NCI-H446 treated with DMSO at 0.1 percent for 48 hours (cell line): ENCODE measurements at regions not wholly inside any gene's neighbourhood (a gene's known extent, or its start where the extent isn't known, plus 50 kb on each side); places are given as distances from the start of the nearest gene placed in this dataset.
"Not testable (repeated sequence)": the region's sequence is repeated elsewhere in the genome, so short reads cannot be mapped to it uniquely, and the experiment has no call there.

Source experiments
- DNase-seq: peaks from one replicate; lab custom pipeline; 2025; lab: John Stamatoyannopoulos, UW

DNA sequence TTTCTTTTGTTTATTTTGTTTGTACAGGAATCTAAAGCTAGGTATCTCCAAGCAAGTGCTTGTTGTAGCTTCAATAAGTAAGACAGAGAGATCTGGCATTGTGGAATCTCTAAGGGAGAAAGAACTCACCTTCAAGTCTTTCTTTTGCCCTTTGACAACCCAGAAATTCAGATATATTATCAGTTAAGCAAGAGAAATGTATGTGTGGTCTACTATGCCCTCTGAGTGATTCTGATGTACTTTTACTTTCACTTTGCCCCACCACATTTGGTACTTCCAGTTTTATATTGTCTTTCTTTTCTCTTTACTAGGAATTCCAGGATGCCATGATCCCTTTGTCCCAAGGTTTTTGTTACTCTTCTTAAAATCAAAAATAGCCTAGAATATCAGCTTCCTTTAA is 259.6 kb upstream of the PIK3C3 start:
- no peak for DNase-seq

DNA sequence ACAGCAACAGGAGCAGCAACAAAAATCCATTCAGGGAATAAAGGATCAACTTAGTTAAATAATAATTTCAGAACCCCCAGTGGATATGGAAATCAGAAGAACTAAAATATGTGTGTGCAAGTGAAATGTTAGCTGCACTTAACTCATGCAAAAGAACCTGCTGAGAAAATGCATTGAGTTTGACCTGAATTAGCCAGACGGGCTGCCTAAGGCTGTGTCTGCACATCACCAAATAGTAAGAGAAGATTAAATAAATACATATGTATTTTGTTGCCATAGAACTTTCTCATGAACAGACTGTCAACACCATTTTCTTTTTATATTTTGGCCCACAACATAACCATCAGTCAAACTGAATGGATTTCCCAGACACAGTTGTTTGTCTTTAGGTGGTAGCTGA is 262.0 kb upstream of the PIK3C3 start:
- no peak for DNase-seq

DNA sequence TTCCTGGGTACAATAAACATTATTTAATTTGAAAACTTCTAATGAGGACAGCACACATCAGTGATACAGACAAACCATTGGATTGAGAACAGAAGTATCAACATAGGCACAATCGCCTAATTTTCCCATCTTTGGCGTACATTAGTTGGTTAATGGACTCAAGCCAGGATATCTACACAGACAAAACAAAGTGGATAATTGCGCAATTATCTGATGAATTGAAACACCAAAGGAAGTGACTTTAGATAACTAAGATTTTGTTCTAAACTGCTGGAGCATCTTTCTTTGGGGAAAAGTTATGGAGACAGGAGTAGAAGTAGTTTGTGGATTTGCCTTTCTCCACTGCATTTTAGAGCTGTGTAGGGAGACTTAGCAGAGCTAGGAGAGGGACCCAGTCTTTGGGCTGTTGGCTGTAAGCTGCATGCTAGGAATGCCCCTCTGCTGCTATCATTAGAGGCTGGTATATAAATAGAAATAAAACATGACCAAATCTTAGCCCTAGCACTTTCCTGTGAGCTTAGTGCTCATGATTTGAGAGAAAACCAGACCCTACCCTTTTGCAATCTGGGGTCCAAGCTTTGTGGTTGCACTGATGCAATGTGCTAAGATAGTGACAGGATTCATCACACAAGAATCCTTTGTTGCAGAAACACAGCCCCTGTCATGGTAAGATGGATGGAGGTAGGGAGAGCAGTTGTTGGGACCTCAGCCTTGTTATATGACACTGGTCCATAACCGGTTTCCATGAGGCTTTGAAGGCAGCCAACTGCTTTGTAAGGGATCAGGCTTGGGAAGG is 264.5 kb upstream of the PIK3C3 start:
- no peak for DNase-seq

DNA sequence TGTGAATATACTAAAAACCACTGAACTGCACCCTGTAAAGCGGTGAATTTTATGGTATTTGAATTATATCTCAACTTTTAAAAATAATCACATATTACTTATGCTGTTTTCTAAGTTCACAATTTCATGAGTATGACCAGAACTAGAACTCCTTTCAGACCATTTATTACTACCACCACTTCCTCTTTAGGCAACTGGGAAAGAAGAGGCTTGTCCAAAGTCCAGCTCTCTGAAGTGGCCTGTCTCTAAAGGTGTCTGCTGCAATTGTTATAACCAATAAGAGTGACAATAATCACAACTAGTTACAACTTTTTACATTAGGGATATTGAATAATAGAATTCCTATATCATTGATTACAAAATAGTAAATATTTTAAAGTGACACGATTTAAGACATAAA is 267.9 kb upstream of the PIK3C3 start:
- DNase-seq = no peak

DNA sequence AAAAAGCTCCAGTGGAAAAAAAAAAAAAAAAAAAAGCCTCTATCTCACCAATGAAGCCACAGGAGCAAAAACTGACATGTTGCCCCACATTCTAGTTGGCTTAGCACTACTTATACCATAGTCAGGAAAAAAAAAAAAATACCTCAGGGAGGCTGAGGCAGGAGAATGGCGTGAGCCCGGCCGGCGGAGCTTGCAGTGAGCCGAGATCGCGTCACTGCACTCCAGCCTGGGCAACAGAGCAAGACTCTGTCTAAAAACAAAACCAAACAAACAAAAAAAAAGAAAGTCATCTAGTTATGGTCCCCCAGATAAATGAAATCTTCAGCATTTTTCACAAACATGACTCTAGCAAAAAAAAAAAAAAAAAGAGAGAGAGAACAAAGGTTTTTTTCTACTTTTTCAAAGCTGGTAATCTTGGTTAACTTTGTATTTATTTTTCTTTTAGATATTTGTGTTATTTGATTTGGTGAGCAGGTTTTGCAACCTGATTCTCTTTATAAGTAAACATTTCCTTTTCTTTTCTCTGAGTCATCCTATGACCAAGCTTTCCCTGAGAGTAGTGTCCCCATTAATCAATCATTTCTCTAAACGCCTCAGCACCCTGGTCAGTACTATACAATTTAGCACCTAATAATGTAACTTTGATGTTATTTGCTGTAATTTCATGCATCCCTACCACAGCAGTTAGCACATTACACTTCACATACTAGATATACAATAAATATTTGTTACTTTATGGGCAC is 273.7 kb upstream of the PIK3C3 start:
- no peak for DNase-seq

DNA sequence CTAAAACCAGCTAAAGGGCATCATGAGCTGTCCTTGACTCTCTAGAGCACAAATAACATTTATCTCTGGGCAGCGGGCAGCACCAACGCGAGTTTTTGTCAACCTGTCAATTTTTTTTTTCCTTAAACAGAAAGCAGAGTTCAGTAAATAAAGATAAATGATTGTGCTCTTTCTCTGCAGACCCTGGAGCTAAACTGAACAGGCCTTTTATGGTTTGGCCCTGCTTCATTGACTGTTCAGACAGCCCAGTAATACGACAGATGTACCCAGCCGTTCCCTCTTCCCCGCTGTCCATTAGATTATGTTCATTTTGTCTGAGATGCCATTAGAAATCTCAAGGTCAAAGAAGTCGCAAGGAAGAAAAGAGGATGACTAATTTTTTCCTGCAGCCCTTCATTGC is 280.5 kb upstream of the PIK3C3 start:
- DNase-seq = no peak

DNA sequence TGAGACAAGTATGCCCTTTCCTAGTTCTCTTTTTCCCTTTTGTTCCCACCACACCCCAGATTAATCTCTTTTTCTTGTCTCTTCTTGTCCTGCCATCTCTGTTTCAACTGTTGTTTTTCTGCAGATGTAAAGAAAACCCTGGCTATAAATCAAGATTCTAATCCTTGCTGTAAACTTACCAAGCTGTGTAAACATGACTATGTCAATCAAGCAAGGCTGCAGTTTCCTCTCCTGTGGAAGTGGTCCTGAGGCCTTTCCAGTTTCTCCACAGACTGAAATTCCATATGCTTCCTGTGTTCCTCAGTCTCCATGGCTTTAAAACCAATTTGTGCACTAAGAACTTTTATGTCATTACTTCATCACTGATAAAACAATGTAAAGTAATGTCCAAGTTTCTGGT is 288.8 kb upstream of the PIK3C3 start:
- no peak for DNase-seq

DNA sequence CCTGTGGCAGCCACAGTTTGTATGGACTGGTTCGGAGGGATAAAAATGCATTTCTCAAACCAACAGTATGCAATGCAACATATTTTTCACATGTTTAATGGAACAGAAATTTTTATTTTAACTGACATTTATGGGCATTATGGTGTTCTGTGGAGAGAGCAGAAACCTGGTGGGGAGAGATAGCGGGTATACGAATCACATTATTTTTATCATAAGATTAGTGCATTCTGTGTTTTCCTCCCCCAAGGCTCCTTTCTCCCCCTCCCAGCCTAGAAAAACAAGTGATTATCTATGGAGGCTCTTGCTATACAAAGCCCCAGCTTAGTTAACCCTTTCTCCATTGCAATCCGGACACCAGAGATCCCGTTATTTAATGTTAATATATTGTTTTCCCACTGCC is 289.8 kb upstream of the PIK3C3 start:
- no peak for DNase-seq

DNA sequence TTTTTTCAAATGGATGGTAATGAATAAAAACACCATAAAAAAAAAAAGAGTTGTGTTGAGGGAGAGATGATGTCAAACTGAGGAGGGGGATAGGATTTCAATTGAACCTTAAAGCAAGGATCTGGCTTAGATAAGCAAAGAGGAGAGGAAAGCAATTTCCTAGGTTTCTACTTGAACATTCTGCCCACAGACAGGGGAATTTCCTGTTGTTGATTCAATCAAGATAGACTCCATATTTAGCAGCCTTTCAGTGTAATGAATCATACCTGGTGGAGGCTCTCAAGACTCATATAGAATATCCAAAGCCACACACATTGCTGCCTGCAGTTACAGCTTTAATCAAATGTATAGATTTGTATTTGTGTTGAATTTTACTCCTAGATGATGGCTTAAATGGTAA is 294.4 kb upstream of the PIK3C3 start:
- DNase-seq = no peak

DNA sequence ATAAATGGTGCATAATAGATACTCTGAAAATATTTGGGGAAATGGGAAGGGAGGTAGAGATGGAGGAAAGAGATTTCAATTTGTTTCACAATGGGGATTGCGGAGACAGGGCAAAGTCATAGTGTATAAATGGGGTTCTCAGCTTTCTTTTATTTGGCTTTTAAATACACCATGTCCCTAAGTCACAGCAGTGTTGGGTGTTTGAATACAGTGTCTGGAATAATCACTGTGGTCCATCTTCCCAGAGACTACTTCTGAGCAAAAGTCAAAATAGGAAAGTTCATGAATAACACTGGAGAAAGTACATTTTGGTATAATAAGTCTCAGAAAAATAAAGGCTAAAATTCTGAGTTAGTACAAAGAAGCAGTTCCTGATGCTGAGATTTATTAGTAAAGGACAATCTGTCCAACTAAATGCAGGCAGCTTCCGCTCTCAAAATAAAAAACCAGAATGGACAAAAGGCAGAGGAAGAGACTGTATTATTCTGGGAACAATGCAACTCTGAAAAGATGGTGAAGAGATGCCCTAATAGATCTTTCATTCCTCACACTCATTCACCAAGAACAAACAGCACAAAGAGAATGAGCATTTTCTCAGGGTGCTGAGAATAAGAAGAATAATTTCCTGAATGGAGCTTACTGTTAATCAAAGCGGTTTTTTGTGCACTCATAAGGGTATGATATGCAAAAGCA is 295.4 kb upstream of the PIK3C3 start:
- DNase-seq = no peak

DNA sequence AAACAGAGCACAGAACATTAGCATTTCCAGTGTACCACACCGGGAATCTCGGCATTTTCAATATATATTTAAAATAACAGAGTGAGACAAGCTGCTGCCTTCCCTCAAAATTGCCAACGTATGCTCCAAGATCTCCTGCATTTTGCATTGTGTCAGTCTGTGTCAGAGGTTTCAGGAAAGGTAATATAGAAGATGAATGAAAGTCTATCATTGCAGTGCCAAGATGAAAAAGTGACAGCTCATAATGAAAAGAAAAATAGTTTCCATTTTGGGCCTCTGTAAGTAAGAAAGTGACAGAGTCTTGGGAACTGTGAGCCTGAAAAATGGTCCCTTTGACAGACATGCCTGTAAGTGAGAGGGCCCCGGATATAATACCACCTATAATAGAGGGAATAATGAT is 297.8 kb upstream of the PIK3C3 start:
- DNase-seq = no peak

DNA sequence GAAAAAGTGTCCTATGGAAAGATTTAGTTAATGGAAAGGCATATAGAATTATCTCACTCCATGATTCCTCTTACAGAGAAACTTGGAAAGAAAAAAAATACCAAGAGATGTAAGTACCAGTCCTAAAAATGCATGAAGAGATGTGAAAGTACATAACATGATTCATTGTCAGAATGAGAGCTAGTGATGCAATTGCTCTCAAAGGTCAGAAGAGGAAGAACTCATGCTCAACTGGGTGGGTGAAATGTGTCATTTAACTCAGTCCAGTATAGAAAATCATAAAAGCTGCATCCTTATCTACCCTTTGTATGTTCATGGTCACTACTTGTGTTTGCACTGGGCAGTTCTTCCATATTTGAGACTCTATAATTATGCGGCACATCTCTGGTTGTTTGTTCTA is 300.0 kb upstream of the PIK3C3 start:
- DNase-seq = no peak

DNA sequence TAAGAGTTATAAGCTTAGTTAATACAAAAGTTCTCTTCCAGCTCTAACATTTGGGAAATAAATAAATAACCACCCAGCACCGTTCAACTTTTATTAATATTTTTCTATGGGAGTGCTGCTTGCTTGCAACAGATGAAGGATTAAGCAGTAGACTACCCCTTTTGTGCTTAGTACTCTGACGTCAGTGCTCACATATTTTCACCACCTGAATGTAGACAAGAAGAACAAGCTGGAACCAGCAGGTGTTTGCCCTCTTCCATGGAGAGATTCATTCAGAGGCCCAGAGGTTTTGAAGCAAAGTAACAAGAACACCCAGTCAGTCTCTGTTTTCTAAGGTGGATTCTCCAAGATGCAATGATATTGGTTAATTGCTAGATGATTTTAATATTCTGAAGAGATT is 307.1 kb upstream of the PIK3C3 start:
- no peak for DNase-seq

DNA sequence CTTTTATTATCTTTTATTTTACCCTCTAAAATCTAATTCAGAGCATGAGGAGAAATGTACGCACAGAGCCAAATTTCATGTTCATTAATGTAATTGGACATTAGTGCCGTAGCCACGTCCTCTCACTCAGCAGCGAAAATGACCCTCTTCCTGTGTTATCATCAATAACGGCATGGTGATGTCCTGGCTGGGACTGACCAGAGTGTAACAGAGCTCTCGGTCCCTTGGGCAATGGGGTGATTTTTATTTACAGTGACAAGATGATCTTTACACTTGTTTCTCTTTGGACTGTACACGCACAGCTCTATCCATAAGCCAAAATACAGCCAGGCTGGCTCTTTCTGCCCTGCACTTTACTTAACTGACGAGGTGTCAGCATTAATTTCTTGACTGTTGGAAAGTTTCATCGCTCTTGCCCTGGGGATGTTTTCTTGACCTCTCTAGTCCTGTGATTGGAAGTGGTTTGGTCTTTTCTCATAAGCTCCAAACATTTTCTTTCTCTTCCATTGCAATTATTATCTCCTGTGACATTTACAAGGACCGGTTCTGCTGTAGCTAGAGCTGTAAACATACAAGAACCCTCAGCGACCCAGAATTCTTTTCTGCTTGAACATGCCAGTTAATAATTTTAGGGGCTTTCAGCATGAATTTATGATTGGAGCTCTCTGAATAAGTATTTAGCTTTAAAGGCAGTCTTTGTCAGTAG is 308.0 kb upstream of the PIK3C3 start:
- no peak for DNase-seq

DNA sequence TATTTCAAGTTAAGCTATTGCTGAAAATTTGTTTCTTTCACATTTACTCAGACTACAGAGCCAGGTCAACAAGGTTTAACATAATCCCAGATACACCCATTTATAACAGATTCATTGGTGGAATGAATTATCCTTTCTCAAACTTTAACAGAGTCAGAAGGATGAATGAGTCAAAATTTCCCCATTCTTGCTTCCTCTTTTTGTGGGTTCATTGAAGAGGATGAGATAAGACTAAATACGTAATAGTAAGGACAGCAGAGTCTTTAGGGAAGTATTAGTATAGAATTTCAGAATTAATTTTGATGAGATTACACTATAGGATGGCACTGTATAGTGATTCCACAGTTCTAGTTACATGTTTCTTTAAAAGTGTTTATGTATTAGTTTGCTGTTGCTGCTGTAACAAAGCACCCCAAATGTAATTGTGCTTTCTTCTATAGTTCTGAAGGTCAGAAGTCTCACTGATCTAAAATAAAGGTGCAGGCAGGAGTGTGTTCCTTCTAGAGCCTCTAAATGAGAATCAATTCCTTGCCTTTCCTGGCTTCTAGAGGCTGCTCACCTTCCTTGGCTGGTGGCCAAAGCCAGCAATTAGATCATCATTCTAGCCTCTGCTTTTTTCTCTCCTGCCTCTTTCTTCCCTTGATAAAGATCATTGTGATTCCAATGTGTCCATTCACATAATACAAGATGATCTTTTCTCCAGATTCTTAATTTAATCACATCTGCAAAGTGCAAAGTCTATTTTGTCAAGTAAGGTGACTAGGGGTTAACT is 309.3 kb upstream of the PIK3C3 start:
- no peak for DNase-seq

DNA sequence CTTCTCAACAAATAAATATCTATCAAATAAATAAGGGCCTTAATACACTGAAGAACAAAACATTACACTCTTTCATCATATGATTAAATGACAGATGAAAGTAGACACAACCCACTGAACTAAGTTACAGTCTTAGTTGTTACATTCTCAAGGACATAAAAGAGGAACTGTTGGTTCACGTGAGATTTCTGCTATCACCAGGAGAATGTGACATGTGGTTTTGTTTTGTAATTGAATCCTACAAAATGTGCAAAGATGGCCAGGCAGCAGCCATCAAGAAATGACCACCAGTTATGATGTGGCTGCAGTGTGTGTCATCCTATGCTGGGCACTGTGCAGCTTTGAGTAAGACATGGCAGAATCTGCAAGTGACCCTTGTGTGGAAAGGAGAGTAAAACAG is 310.6 kb upstream of the PIK3C3 start:
- DNase-seq = no peak

DNA sequence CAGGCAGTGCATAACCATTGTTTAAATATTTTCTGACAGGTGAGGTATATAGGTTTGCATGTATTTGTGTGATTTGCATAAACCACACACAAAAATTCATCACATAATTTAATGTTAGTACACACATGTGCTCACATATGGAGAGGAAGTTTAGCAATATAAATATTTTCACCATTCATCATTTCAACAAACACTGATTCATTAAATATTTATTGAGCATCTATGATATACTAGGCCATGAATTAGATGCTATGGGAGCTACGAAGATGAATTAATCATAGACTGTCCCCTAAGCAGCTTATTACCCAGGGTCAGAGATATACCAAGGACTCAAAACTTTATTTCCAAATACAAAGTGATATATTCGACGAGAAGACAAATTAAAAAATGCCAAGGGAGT is 311.6 kb upstream of the PIK3C3 start:
- no peak for DNase-seq

DNA sequence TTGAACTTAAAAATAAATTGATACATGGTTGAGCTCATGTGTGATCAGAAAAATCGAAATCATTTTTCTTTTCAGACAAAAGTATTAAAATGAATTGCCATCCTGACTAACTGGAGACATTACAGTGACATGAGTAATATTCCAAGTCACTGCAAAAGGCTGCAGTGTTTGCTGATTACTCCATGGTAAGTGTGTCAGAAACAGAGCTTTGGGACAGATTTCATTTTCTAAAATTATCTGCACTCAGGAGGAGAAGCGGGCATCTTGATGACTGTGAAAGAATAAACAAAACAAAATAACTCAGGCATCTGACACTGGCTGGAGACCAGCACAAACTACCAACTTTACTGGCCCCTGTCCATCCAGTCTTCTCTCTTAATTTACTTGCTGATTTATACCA is 312.3 kb upstream of the PIK3C3 start:
- no peak for DNase-seq

DNA sequence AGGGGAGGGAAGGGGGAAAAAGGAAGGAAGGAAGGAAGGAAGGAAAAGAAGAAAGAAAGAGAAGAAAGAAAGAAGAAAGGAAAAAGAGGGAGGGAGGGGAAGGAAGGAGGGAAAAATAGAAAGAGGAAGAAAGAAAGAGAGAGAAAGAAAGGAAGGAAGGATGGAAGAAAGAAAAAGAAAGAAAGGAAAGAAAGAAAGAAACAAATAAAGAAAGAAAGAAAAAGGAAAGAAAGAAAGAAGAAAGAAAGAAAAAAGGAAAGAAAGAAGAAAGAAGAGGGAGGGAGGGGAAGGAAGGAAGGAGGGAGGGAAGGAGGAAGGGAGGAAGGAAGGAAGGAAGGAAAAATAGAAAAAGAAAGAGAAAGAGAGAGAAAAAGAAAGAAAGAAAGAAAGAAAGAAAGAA is 315.8 kb upstream of the PIK3C3 start:
- no peak for DNase-seq

DNA sequence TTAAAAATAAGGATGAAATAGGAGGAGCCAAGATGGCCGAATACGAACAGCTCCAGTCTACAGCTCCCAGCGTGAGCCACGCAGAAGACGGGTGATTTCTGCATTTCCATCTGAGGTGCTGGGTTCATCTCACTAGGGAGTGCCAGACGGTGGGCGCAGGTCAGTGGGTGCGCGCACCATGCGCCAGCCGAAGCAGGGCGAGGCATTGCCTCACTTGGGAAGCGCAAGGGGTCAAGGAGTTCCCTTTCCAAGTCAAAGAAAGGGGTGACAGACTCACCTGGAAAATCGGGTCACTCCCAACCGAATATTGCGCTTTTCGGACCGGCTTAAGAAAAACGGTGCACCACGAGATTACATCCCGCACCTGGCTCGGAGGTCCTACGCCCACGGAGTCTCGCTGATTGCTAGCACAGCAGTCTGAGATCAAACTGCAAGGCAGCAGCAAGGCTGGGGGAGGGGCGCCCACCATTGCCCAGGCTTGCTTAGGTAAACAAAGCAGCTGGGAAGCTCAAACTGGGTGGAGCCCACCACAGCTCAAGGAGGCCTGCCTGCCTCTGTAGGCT is 323.2 kb upstream of the PIK3C3 start:
- DNase-seq = not testable (repeated sequence)

DNA sequence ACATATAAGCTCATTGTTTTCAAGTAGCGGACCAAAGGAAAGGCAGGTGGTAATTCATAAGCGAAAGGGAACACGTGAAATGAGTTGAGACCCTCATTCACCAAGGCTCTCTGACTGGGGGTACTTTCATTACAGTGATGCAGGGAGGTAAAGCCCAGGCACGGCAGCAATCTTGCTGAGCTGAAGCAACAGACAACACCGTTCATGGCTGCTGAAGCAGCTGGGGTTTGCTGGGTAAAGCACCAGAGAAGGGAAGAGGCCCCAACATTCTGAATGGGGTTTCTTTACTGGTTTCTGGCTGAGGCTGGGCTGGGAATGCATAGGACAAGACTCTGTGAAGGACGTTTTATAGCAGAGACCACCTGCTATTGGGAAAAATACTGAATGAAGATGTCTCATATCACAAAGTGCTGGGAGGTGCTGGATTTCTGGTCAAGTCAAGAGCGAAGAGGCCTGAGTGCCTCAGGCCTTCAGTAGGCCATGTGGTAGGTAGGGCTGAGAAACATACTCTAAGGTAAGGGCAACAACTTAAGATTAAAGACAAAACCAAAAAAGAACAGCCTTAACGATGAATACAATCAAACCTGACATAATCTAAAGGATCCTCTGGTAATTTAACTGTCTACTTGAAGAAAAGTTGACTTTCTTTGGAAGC is 324.7 kb upstream of the PIK3C3 start:
- no peak for DNase-seq
